ENCODE measurements at regions not wholly inside any gene's neighbourhood (a gene's known extent, or its start where the extent isn't known, plus 50 kb on each side); places are given as distances from the start of the nearest gene placed in this dataset.

GRCh38 chr10:30784897-30785605 lies 155.5 kb upstream of the LYZL2 start:
- TF ChIP-seq PATZ1 (CRISPR knock-in tag; IDR thresholded peaks at IDR 0.05; ENCODE audit: borderline replicate concordance) (peak; percentile 53; the same call in 1 of the 2 replicates), OSR1 (CRISPR knock-in tag; IDR thresholded peaks at IDR 0.05) (no peak)
- ATAC-seq: peak; percentile 84

GRCh38 chr10:30784524-30784896 lies 155.0 kb upstream of the LYZL2 start:
- peak; percentile 13; the same call in 2 of the 3 replicates for ATAC-seq
- TF ChIP-seq ZNF565 (CRISPR knock-in tag; conservative IDR thresholded peaks at IDR 0.05; ENCODE audit: low read depth): no peak
- no peak for TF ChIP-seq POU6F1 (CRISPR knock-in tag; IDR thresholded peaks at IDR 0.05; ENCODE audit: borderline replicate concordance, low read depth)
- no peak for TF ChIP-seq RARB (CRISPR knock-in tag; IDR thresholded peaks at IDR 0.05)
- TF ChIP-seq GLIS3 (CRISPR knock-in tag; IDR thresholded peaks at IDR 0.05): no peak
- no peak for TF ChIP-seq ZFP3 (CRISPR knock-in tag; IDR thresholded peaks at IDR 0.05)
- TF ChIP-seq TOX (CRISPR knock-in tag; IDR thresholded peaks at IDR 0.05; ENCODE audit: borderline replicate concordance): no peak
- no peak for TF ChIP-seq ZC3H10 (CRISPR knock-in tag; IDR thresholded peaks at IDR 0.05)
- TF ChIP-seq ESRRG (CRISPR knock-in tag; IDR thresholded peaks at IDR 0.05): no peak
- TF ChIP-seq TCF4 (CRISPR knock-in tag; IDR thresholded peaks at IDR 0.05; ENCODE audit: borderline replicate concordance): no peak
- TF ChIP-seq TSHZ2 (CRISPR knock-in tag; IDR thresholded peaks at IDR 0.05): no peak
- no peak for TF ChIP-seq SNAI2 (CRISPR knock-in tag; IDR thresholded peaks at IDR 0.05)
- no peak for TF ChIP-seq PPARA (CRISPR knock-in tag; IDR thresholded peaks at IDR 0.05; ENCODE audit: borderline replicate concordance)
- no peak for TF ChIP-seq PATZ1 (CRISPR knock-in tag; IDR thresholded peaks at IDR 0.05; ENCODE audit: borderline replicate concordance)
- no peak for TF ChIP-seq CSRNP3 (CRISPR knock-in tag; IDR thresholded peaks at IDR 0.05)
- TF ChIP-seq BACH2 (CRISPR knock-in tag; IDR thresholded peaks at IDR 0.05; ENCODE audit: borderline replicate concordance): no peak
- TF ChIP-seq ZNF8 (CRISPR knock-in tag; IDR thresholded peaks at IDR 0.05): no peak
- no peak for TF ChIP-seq CREB5 (CRISPR knock-in tag; IDR thresholded peaks at IDR 0.05; ENCODE audit: low read depth)
- no peak for TF ChIP-seq OSR1 (CRISPR knock-in tag; IDR thresholded peaks at IDR 0.05)
- TF ChIP-seq ISL1 (CRISPR knock-in tag; IDR thresholded peaks at IDR 0.05): no peak
- no peak for TF ChIP-seq ARNTL (CRISPR knock-in tag; IDR thresholded peaks at IDR 0.05; ENCODE audit: borderline replicate concordance, low read depth)

All from SK-N-SH treated with all-trans-retinoic acid at 6 μM for 48 hours (cell line).